ENCODE measurements at regions not wholly inside any gene's neighbourhood (a gene's known extent, or its start where the extent isn't known, plus 50 kb on each side); places are given as distances from the start of the nearest gene placed in this dataset.

DNA sequence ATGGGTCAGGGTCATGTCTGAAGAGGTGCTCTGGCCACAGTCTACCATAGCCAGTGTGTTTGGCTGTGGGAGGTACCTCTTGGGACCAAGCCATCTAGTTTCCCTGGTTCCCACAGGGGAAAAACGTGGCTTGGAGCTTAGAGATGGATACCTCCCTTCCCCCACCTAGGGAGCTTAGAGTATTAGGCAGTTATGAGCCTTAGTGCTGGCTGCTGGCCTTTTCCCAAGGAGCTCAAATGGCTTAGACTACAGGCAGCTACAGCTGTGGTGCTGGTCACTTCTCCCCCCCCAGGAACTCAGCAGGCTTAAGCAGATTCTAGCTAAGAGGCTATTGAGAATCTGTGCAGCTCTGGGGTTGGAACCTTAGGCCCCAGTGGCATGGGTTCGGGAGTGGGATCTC lies 591.2 kb downstream of the NSUN3 start:
- H3K9me3 ChIP-seq, result no peaks in the 10 kb centered on the region
- no peak overlapping the region for H3K27ac ChIP-seq
- no peaks in the 10 kb centered on the region for H3K27me3 ChIP-seq
- H3K4me1 ChIP-seq, result no peaks in the 10 kb centered on the region
- TF ChIP-seq, protein P1, sequence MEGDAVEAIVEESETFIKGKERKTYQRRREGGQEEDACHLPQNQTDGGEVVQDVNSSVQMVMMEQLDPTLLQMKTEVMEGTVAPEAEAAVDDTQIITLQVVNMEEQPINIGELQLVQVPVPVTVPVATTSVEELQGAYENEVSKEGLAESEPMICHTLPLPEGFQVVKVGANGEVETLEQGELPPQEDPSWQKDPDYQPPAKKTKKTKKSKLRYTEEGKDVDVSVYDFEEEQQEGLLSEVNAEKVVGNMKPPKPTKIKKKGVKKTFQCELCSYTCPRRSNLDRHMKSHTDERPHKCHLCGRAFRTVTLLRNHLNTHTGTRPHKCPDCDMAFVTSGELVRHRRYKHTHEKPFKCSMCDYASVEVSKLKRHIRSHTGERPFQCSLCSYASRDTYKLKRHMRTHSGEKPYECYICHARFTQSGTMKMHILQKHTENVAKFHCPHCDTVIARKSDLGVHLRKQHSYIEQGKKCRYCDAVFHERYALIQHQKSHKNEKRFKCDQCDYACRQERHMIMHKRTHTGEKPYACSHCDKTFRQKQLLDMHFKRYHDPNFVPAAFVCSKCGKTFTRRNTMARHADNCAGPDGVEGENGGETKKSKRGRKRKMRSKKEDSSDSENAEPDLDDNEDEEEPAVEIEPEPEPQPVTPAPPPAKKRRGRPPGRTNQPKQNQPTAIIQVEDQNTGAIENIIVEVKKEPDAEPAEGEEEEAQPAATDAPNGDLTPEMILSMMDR (IDR thresholded peaks at IDR 0.05), result no peak
- TF ChIP-seq POLR2A (IDR thresholded peaks at IDR 0.05), result no peak
- no peak overlapping the region for H3K4me3 ChIP-seq
- H3K36me3 ChIP-seq, result no peaks in the 10 kb centered on the region
- no peak for DNase-seq

DNA sequence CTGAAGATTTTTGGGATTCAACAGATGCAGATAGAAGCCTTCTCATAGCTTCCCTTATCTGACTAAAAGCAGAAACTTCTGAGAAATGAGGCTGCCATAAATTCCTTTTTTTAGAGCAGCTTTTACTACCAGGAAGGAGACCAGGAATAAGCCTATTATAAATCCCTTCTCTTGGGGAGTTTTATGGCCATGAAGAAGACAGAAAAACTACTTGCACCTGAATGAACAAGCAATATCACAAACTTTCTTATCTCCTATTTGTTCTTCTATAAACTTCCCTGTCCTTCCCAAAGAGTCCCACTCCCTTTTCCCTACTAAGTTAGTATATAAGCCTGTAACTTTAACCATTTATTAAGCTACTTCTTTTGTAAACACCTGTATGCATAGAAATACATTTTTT lies 603.1 kb downstream of the NSUN3 start:
- Histone ChIP-seq H3K27me3 (no peaks in the 10 kb centered on the region), H3K9me3 (no peaks in the 10 kb centered on the region), H3K36me3 (no peaks in the 10 kb centered on the region), H3K4me3 (no peak overlapping the region), H3K4me1 (no peaks in the 10 kb centered on the region), H3K27ac (no peak overlapping the region)
- TF ChIP-seq, protein P1 (IDR thresholded peaks at IDR 0.05), result no peak
- TF ChIP-seq POLR2A (IDR thresholded peaks at IDR 0.05), result no peak
- no peak for DNase-seq

DNA sequence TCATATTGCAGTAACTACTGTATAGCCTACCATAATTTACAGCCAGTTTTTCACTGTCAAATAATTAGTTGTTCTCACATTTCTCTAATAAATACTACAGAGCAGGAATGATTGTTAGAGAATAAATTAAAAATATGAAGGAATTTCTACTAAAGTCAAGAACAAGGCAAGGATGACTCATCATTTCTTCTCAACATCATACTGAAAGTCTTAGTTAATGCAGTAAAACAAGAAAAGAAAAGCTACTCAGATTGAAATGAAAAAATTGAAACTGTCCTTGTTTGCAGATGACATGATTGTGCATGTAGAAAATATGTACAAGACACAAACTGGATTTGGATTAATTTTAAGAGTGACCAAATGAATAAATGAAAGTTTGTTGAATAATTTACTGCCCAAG lies 608.2 kb downstream of the NSUN3 start:
- no peaks in the 10 kb centered on the region for H3K4me1 ChIP-seq

DNA sequence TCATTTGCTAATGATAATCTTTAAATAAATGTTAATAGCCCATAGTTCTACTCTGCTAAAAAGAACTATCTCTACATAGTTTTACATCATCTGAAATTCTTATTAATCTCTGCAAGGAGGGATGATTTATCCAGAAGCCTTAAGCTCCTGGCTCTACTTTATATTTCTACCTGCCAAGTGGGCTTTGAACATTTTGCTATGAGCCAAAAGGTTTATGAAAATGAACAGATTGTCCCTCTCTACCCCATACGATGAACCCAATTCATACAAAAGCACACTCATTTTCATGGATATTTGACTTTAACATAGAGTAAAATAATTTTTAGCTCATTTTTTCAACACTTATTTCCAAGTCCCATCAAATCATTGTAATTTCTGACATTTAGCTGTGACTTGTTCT lies 611.0 kb downstream of the NSUN3 start:
- peaks cover 0 to 3% (median 0%) of the 10 kb centered on the region in 4 donors for H3K9me3 ChIP-seq
- TF ChIP-seq POLR2A (IDR thresholded peaks at IDR 0.05), result no peak
- TF ChIP-seq, protein P1 (IDR thresholded peaks at IDR 0.05), result no peak
- no peaks in the 10 kb centered on the region for H3K27me3 ChIP-seq
- H3K4me3 ChIP-seq, result no peak overlapping the region
- no peak for DNase-seq
- no peaks in the 10 kb centered on the region for H3K36me3 ChIP-seq
- H3K4me1 ChIP-seq, result no peaks in the 10 kb centered on the region
- H3K27ac ChIP-seq, result no peak overlapping the region

More for the DNA sequence above, 608.2 kb downstream of the NSUN3 start:
- DNase-seq, result no peak
- TF ChIP-seq POLR2A (IDR thresholded peaks at IDR 0.05), result no peak
- TF ChIP-seq, protein P1 (IDR thresholded peaks at IDR 0.05), result no peak
- H3K27ac ChIP-seq, result no peak overlapping the region
- H3K27me3 ChIP-seq, result no peaks in the 10 kb centered on the region
- H3K4me3 ChIP-seq, result no peak overlapping the region
- no peaks in the 10 kb centered on the region for H3K9me3 ChIP-seq
- no peaks in the 10 kb centered on the region for H3K36me3 ChIP-seq

DNA sequence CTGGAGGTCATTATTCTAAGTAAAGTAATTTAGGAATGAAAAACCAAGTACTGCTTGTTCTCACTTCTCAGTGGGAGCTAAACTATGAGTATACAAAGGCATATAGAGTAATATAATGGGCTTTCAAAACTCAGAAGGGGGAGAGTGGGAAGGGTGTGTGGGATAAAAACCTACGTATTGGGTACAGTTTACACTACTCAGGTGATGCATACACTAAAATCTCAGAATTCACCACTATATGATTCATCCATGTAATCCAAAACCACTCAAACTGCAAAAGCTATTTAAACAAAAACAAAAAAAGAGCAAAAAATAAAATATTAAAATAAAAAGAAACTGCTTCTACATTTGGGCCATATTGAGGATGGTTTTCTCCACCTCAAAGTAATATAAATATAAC lies 623.3 kb downstream of the NSUN3 start:
- TF ChIP-seq POLR2A (IDR thresholded peaks at IDR 0.05), result no peak
- TF ChIP-seq, protein P1 (IDR thresholded peaks at IDR 0.05), result no peak
- Histone ChIP-seq H3K9me3 (no peaks in the 10 kb centered on the region), H3K36me3 (no peaks in the 10 kb centered on the region), H3K27me3 (no peaks in the 10 kb centered on the region), H3K27ac (no peak overlapping the region), H3K4me3 (no peak overlapping the region), H3K4me1 (no peaks in the 10 kb centered on the region)
- no peak for DNase-seq

DNA sequence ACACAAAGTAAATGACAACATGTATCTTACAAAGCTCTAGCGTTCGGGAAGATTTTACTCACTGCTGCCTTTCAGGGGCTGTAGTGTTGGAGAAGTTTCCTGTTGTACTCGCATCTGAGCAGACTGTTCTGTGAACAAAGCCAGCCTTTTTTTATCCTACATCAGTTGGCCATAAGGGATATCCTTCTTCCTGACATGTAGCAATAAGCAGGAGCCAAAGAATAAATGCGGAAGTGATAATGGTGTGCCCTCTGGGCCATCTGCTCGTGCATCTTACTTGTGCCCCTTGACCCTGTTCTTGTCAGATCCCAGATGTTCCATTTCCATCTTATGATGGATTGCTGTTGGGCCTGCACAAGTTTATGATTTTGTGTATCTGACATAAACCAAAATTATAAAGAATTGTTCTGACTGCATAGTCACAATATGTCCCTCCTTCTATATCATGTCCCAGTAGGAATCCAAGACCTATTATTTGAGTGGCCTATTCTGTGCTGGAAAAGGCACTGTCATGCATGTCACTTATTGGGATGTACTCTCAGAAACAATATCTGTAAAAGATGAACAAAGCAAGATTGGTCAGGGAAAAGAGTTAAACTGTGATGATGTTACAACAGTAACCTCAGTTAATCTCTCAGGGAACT lies 631.3 kb downstream of the NSUN3 start:
- Histone ChIP-seq H3K9me3 (no peaks in the 10 kb centered on the region), H3K4me3 (no peak overlapping the region), H3K27ac (no peak overlapping the region), H3K36me3 (no peaks in the 10 kb centered on the region), H3K4me1 (no peaks in the 10 kb centered on the region), H3K27me3 (no peaks in the 10 kb centered on the region)
- no peak for DNase-seq
- TF ChIP-seq, protein P1 (IDR thresholded peaks at IDR 0.05), result no peak
- TF ChIP-seq POLR2A (IDR thresholded peaks at IDR 0.05), result no peak
